Liver (tissue), 3 donors: ENCODE measurements at regions not wholly inside any gene's neighbourhood (a gene's known extent, or its start where the extent isn't known, plus 50 kb on each side); places are given as distances from the start of the nearest gene placed in this dataset.

ENCODE experiments used
- HNF4G ChIP-seq: IDR thresholded peaks from 2 replicates; pipeline ENCODE4 v1.6.1; 2016; ENCODE audit warnings: antibody characterized with exemption
- RAD21 ChIP-seq, 2 donors: IDR thresholded peaks; 2 replicates each; pipeline ENCODE4 v1.6.1; 2016; ENCODE audit warnings: antibody characterized with exemption in 2 of 2, mild to moderate bottlenecking in 2 of 2
- SP1 ChIP-seq: IDR thresholded peaks from 2 replicates; pipeline ENCODE4 v1.6.1; 2018; ENCODE audit warnings: antibody characterized with exemption, mild to moderate bottlenecking
- TAF1 ChIP-seq: conservative IDR thresholded peaks from 2 replicates; pipeline ENCODE4 v1.6.1; 2016; ENCODE audit warnings: antibody characterized with exemption, mild to moderate bottlenecking
- YY1 ChIP-seq: IDR thresholded peaks from 2 replicates; pipeline ENCODE4 v1.6.1; 2016; ENCODE audit warnings: antibody characterized with exemption, mild to moderate bottlenecking
- TF ChIP-seq, protein P1 (sequence below): fragments of 150-350 bp; IDR thresholded peaks from 2 replicates; pipeline ENCODE4 v1.5.1; 2017; ENCODE audit warnings: improper control_type of control experiment, low read depth, low read length; ENCODE audit not compliant: missing input control
- TF ChIP-seq, protein P2 (sequence below): IDR thresholded peaks from 2 replicates; pipeline ENCODE4 v1.6.1; 2016; ENCODE audit warnings: antibody characterized with exemption
- TF ChIP-seq, protein P3 (sequence below): IDR thresholded peaks from 2 replicates; pipeline ENCODE4 v1.6.1; 2016; ENCODE audit warnings: antibody characterized with exemption, mild to moderate bottlenecking
- donor health status: healthy.
- donor health status: healthy.

DNA sequence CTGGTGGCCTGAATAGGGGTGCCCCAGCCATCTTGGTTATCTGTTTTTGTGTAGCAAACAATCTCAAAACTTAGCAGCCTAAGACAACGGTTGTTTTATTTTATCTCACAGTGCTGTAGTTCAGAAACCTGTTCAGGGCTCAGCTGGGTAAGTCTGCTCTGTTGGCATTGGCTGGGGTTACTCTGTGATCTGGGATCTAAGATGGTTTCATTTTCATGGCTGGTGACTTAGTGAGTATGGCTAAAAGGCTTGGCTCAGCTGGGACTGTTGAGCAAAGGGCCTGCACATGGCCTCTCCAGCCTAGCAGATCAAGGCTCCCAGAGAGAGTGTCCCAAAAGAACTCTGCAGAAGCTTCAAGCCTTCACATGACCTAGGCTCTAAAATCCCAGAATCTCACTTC lies 60.8 kb upstream of the POU2AF1 start:
- TF ChIP-seq, protein P1, sequence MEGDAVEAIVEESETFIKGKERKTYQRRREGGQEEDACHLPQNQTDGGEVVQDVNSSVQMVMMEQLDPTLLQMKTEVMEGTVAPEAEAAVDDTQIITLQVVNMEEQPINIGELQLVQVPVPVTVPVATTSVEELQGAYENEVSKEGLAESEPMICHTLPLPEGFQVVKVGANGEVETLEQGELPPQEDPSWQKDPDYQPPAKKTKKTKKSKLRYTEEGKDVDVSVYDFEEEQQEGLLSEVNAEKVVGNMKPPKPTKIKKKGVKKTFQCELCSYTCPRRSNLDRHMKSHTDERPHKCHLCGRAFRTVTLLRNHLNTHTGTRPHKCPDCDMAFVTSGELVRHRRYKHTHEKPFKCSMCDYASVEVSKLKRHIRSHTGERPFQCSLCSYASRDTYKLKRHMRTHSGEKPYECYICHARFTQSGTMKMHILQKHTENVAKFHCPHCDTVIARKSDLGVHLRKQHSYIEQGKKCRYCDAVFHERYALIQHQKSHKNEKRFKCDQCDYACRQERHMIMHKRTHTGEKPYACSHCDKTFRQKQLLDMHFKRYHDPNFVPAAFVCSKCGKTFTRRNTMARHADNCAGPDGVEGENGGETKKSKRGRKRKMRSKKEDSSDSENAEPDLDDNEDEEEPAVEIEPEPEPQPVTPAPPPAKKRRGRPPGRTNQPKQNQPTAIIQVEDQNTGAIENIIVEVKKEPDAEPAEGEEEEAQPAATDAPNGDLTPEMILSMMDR = no peak
- TF ChIP-seq, protein P2, sequence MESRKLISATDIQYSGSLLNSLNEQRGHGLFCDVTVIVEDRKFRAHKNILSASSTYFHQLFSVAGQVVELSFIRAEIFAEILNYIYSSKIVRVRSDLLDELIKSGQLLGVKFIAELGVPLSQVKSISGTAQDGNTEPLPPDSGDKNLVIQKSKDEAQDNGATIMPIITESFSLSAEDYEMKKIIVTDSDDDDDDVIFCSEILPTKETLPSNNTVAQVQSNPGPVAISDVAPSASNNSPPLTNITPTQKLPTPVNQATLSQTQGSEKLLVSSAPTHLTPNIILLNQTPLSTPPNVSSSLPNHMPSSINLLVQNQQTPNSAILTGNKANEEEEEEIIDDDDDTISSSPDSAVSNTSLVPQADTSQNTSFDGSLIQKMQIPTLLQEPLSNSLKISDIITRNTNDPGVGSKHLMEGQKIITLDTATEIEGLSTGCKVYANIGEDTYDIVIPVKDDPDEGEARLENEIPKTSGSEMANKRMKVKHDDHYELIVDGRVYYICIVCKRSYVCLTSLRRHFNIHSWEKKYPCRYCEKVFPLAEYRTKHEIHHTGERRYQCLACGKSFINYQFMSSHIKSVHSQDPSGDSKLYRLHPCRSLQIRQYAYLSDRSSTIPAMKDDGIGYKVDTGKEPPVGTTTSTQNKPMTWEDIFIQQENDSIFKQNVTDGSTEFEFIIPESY = no peak
- TF ChIP-seq TAF1 (no peak), RAD21 (IDR thresholded peaks at IDR 0.05) (no peak), YY1 (no peak), SP1 (no peak), HNF4G (no peak)
- TF ChIP-seq, protein P3, sequence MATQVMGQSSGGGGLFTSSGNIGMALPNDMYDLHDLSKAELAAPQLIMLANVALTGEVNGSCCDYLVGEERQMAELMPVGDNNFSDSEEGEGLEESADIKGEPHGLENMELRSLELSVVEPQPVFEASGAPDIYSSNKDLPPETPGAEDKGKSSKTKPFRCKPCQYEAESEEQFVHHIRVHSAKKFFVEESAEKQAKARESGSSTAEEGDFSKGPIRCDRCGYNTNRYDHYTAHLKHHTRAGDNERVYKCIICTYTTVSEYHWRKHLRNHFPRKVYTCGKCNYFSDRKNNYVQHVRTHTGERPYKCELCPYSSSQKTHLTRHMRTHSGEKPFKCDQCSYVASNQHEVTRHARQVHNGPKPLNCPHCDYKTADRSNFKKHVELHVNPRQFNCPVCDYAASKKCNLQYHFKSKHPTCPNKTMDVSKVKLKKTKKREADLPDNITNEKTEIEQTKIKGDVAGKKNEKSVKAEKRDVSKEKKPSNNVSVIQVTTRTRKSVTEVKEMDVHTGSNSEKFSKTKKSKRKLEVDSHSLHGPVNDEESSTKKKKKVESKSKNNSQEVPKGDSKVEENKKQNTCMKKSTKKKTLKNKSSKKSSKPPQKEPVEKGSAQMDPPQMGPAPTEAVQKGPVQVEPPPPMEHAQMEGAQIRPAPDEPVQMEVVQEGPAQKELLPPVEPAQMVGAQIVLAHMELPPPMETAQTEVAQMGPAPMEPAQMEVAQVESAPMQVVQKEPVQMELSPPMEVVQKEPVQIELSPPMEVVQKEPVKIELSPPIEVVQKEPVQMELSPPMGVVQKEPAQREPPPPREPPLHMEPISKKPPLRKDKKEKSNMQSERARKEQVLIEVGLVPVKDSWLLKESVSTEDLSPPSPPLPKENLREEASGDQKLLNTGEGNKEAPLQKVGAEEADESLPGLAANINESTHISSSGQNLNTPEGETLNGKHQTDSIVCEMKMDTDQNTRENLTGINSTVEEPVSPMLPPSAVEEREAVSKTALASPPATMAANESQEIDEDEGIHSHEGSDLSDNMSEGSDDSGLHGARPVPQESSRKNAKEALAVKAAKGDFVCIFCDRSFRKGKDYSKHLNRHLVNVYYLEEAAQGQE = no peak
